ENCODE measurements at regions not wholly inside any gene's neighbourhood (a gene's known extent, or its start where the extent isn't known, plus 50 kb on each side); places are given as distances from the start of the nearest gene placed in this dataset.

- DNase-seq (ENCODE audit: low read depth in 1 of 2, low spot score in 1 of 2), result no peak
- H3K4me3 ChIP-seq (replicated peaks; ENCODE audit: insufficient read depth, low read length), result no peak overlapping the region
- TF ChIP-seq SPI1 (IDR thresholded peaks at IDR 0.05; ENCODE audit: borderline replicate concordance, low read depth), result no peak
- TF ChIP-seq GABPA (IDR thresholded peaks at IDR 0.05; ENCODE audit: low read depth), result no peak
- no peak overlapping the region for H3K27ac ChIP-seq (replicated peaks)
- no peaks in the 10 kb centered on the region for H3K27me3 ChIP-seq (ENCODE audit: insufficient read depth, poor library complexity, severe bottlenecking)
Observed at GRCh38 chr9:99712214-99712613, 109.5 kb upstream of the NR4A3 start.

GRCh38 chr9:99713838-99714306 is 107.8 kb upstream of the NR4A3 start:
- DNase-seq (ENCODE audit: low read depth in 1 of 2, low spot score in 1 of 2), result no peak
- H3K27me3 ChIP-seq (ENCODE audit: insufficient read depth, poor library complexity, severe bottlenecking), result no peaks in the 10 kb centered on the region
- no peak overlapping the region for H3K4me3 ChIP-seq (replicated peaks; ENCODE audit: insufficient read depth, low read length)
- H3K27ac ChIP-seq (replicated peaks), result no peak overlapping the region
- TF ChIP-seq REST (IDR thresholded peaks at IDR 0.05; ENCODE audit: insufficient replicate concordance, low read depth) (no peak), SPI1 (IDR thresholded peaks at IDR 0.05; ENCODE audit: borderline replicate concordance, low read depth) (no peak), POLR2AphosphoS5 (IDR thresholded peaks at IDR 0.05; ENCODE audit: low read depth) (no peak), GABPA (IDR thresholded peaks at IDR 0.05; ENCODE audit: low read depth) (no peak), CTCF (IDR thresholded peaks at IDR 0.05; ENCODE audit: insufficient read depth, low read length) (no peak)

GRCh38 chr9:99718631-99719030 is 103.1 kb upstream of the NR4A3 start:
- no peak overlapping the region for H3K4me3 ChIP-seq (replicated peaks; ENCODE audit: insufficient read depth, low read length)
- TF ChIP-seq GABPA (IDR thresholded peaks at IDR 0.05; ENCODE audit: low read depth), result no peak
- TF ChIP-seq CTCF (IDR thresholded peaks at IDR 0.05; ENCODE audit: insufficient read depth, low read length), result no peak
- no peak for TF ChIP-seq REST (IDR thresholded peaks at IDR 0.05; ENCODE audit: insufficient replicate concordance, low read depth)
- TF ChIP-seq SPI1 (IDR thresholded peaks at IDR 0.05; ENCODE audit: borderline replicate concordance, low read depth), result no peak
- TF ChIP-seq POLR2AphosphoS5 (IDR thresholded peaks at IDR 0.05; ENCODE audit: low read depth), result no peak
- no peaks in the 10 kb centered on the region for H3K27me3 ChIP-seq (ENCODE audit: insufficient read depth, poor library complexity, severe bottlenecking)
- no peak for DNase-seq (ENCODE audit: low read depth in 1 of 2, low spot score in 1 of 2)
- no peak overlapping the region for H3K27ac ChIP-seq (replicated peaks)

- TF ChIP-seq SPI1 (IDR thresholded peaks at IDR 0.05; ENCODE audit: borderline replicate concordance, low read depth) (peak; percentile 83), POLR2AphosphoS5 (IDR thresholded peaks at IDR 0.05; ENCODE audit: low read depth) (no peak), REST (IDR thresholded peaks at IDR 0.05; ENCODE audit: insufficient replicate concordance, low read depth) (no peak), GABPA (IDR thresholded peaks at IDR 0.05; ENCODE audit: low read depth) (no peak)
- Histone ChIP-seq H3K27me3 (ENCODE audit: insufficient read depth, poor library complexity, severe bottlenecking) (no peaks in the 10 kb centered on the region), H3K27ac (replicated peaks) (peak overlapping the region; percentile 56), H3K4me3 (replicated peaks; ENCODE audit: insufficient read depth, low read length) (peak overlapping the region; percentile 29)
- peak in 1 of 2 experiments; percentile 17 for DNase-seq (ENCODE audit: low read depth in 1 of 2, low spot score in 1 of 2)
Observed at GRCh38 chr9:99720455-99721050, 101.1 kb upstream of the NR4A3 start.

Data from HL-60 (cell line).